ENCODE measurements at regions not wholly inside any gene's neighbourhood (a gene's known extent, or its start where the extent isn't known, plus 50 kb on each side); places are given as distances from the start of the nearest gene placed in this dataset.

DNA sequence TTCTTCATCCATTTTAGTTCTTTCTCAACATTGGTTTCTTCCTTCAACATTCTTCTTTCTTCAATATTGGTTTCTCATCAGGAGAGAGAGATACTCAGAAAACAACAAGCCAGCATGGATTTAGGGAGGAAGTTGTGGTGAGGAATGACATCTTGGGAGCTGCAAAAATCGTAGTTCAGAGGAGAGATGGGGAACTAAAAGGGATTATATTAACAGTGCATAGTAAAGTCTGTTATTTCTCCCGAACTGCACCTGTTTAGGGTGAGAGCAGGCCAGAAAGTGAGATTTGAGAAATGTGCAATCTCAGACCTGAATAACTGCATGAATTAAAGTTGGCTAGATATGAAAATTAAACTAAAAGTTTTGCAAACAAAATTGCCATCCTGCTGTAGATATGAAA, 94.5 kb downstream of the CASP12 start:
- TF ChIP-seq, protein P1, sequence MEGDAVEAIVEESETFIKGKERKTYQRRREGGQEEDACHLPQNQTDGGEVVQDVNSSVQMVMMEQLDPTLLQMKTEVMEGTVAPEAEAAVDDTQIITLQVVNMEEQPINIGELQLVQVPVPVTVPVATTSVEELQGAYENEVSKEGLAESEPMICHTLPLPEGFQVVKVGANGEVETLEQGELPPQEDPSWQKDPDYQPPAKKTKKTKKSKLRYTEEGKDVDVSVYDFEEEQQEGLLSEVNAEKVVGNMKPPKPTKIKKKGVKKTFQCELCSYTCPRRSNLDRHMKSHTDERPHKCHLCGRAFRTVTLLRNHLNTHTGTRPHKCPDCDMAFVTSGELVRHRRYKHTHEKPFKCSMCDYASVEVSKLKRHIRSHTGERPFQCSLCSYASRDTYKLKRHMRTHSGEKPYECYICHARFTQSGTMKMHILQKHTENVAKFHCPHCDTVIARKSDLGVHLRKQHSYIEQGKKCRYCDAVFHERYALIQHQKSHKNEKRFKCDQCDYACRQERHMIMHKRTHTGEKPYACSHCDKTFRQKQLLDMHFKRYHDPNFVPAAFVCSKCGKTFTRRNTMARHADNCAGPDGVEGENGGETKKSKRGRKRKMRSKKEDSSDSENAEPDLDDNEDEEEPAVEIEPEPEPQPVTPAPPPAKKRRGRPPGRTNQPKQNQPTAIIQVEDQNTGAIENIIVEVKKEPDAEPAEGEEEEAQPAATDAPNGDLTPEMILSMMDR (IDR thresholded peaks at IDR 0.05): no peak
- TF ChIP-seq EP300 (IDR thresholded peaks at IDR 0.05): no peak

Data from ovary (tissue), 3 donors.